Heart left ventricle (tissue), 16 donors: ENCODE measurements at regions not wholly inside any gene's neighbourhood (a gene's known extent, or its start where the extent isn't known, plus 50 kb on each side); places are given as distances from the start of the nearest gene placed in this dataset.

ENCODE experiments used
- ATAC-seq, 4 donors: fragments of 200-7000 bp; cut with Tn5 transposase; one replicate each; pipeline ENCODE4 v1.9.1; 2020 to 2022; ENCODE audit warnings: moderate library complexity in 4 of 4, mild to moderate bottlenecking in 3 of 4, moderate number of reproducible peaks in 1 of 4
- DNase-seq, 5 donors: peaks; one replicate each; pipeline ENCODE4 v3.0.0-alpha.2; 2020
- H3K27ac ChIP-seq, 12 donors: fragments of 200-600 bp; sonication (generic) in 4 of 12; one replicate each; pipeline versions ENCODE4 v1.5.0 to v1.8.0; 2016 to 2022; ENCODE audit warnings: mild to moderate bottlenecking in 2 of 12
- H3K27me3 ChIP-seq, 9 donors: fragments of 200-600 bp; sonication (generic) in 2 of 9; one replicate each; pipeline versions ENCODE4 v1.5.1 to v1.8.0; 2016 to 2022; ENCODE audit warnings: mild to moderate bottlenecking in 3 of 9
- H3K36me3 ChIP-seq, 9 donors: fragments of 200-600 bp; sonication (generic) in 2 of 9; one replicate each; pipeline versions ENCODE4 v1.5.0 to v1.8.0; 2018 to 2022; ENCODE audit warnings: mild to moderate bottlenecking in 2 of 9
- H3K4me1 ChIP-seq, 12 donors: fragments of 200-600 bp; sonication (generic) in 4 of 12; one replicate each; pipeline versions ENCODE4 v1.5.0 to v1.8.0; 2016 to 2022; ENCODE audit warnings: mild to moderate bottlenecking in 3 of 12
- H3K4me3 ChIP-seq, 12 donors: fragments of 200-600 bp; sonication (generic) in 4 of 12; one replicate each; pipeline versions ENCODE4 v1.5.0 to v1.8.0; 2017 to 2022; ENCODE audit warnings: mild to moderate bottlenecking in 9 of 12, moderate library complexity in 4 of 12
- H3K9me3 ChIP-seq, 12 donors: fragments of 200-600 bp; sonication (generic) in 4 of 12; one replicate each; pipeline versions ENCODE4 v1.5.0 to v1.8.0; 2016 to 2022; ENCODE audit warnings: mild to moderate bottlenecking in 1 of 12
- POLR2A ChIP-seq, 2 donors: fragments of 450-650 bp; IDR thresholded peaks; one replicate each; pipeline ENCODE4 v1.6.1; 2017; ENCODE audit warnings: antibody characterized with exemption in 2 of 2, mild to moderate bottlenecking in 2 of 2, moderate library complexity in 2 of 2
- WGBS, 4 donors: extraction: QIAGEN DNeasy Blood & Tissue Kit in 2 of 4; methylation state at CpG; one replicate each; pipeline versions ENCODE4 v1.1.5 to v1.1.7; 2013 to 2018; 5-methylcytosine and 5-hydroxymethylcytosine counted together
- intact Hi-C, 10 donors: fragments of 100-400 bp; cut with DNase I; formaldehyde crosslinking; loops; one replicate each; pipeline versions ENCODE4 v1.11.1 to v1.14.2; 2022
- TF ChIP-seq, protein P1 (sequence below), 12 donors: fragments of 200-600 bp; sonication (generic) in 4 of 12; IDR thresholded peaks; one replicate each; pipeline versions ENCODE4 v1.5.0 to v1.8.0; 2018 to 2022; ENCODE audit warnings: antibody characterized with exemption in 12 of 12, mild to moderate bottlenecking in 5 of 12
- donor health status: ischemic (EF 13 %, LVEDD 7.1; RV severe dilation, severe dysfunction).
- donor health status: healthy with polysubstance abuse.
- donor health status: DM: no; HTN: yes; CAD: no.
- donor health status: DM: no; HTN: no; CAD: no.
- donor health status: ischemic (EF 25% LVEDD 6.9; RV normal size, moderate dysfunction).
- donor health status: ischemic (EF 25% LVEDD 5.7; RV mildly dilated, moderate dysfunction).
- donor health status: healthy.
- donor health status: DM: yes; HTN: yes; CAD: no.
- donor health status: ischemic (EF 35%, LVEDD 5.7; RV mildly dilated, moderate dysfunction).
- donor health status: nonischemic (EF 11% LVEDD 7.7; RV severe dilation, severe dysfunction).
- donor health status: DM: yes; HTN: yes; CAD: no.
- donor health status: PGD.
- donor health status: ischemic (EF 29% LVEDD 5.4; RV normal size, mild dysfunction).
- donor health status: nonischemic (EF 23%, LVEDD 6.1; RV moderate dilation, normal function).

DNA sequence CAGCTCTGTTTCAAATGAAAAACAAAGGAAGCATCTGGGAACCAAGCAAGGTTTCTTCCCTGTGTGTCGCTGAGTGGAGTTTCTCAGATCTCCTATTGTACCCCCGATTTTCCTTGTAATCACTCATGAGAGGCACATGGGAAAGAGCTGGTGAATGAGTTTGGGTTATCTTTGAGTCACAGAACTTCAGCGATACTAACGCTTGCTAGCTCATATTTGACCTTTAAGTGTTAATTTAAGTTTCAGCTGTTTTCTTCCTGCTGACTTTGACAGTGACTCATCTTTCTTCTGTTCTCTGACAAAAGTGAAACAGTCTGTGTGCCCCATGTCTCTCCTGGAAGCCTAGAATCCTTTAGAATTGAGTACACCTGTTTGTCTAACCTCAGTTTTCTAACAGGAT lies 261.1 kb upstream of the RGS17 start:
- Histone ChIP-seq H3K36me3 (no peaks in the 10 kb centered on the region), H3K4me3 (no peak overlapping the region), H3K4me1 (no peaks in the 10 kb centered on the region), H3K9me3 (no peaks in the 10 kb centered on the region), H3K27me3 (no peaks in the 10 kb centered on the region), H3K27ac (no peak overlapping the region)
- DNase-seq (no peak), ATAC-seq (no peak)
- TF ChIP-seq, protein P1, sequence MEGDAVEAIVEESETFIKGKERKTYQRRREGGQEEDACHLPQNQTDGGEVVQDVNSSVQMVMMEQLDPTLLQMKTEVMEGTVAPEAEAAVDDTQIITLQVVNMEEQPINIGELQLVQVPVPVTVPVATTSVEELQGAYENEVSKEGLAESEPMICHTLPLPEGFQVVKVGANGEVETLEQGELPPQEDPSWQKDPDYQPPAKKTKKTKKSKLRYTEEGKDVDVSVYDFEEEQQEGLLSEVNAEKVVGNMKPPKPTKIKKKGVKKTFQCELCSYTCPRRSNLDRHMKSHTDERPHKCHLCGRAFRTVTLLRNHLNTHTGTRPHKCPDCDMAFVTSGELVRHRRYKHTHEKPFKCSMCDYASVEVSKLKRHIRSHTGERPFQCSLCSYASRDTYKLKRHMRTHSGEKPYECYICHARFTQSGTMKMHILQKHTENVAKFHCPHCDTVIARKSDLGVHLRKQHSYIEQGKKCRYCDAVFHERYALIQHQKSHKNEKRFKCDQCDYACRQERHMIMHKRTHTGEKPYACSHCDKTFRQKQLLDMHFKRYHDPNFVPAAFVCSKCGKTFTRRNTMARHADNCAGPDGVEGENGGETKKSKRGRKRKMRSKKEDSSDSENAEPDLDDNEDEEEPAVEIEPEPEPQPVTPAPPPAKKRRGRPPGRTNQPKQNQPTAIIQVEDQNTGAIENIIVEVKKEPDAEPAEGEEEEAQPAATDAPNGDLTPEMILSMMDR (IDR thresholded peaks at IDR 0.05), result no peak
- no peak for TF ChIP-seq POLR2A (IDR thresholded peaks at IDR 0.05)
- intact Hi-C loops, result no loop called here
- WGBS, 4 donors, result 58 to 70% (median 69%) methylated on average over 4 of the region's 4 CpGs

DNA sequence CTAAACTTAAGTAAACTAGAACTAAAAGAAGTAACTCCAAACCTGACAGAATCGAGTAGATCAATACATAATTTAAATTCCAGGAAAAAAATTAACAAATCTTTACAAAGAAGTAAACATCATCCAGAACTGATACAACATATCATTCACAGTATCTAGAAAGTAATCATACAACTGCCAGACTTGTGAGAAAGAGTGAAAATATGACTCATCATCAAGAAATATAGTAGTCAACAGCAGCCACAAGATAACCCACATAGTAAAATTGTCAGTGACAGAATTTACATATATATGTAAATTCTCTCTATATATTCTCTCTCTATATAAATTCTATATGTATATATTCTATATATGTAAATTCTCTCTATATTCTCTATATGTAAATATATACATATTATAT lies 242.8 kb upstream of the RGS17 start:
- no peak for ATAC-seq
- TF ChIP-seq, protein P1 (IDR thresholded peaks at IDR 0.05), result no peak
- TF ChIP-seq POLR2A (IDR thresholded peaks at IDR 0.05), result no peak
- 71 to 86% (median 74%) methylated on average over 1 of the region's 1 CpG for WGBS, 4 donors
- Histone ChIP-seq H3K27ac (no peak overlapping the region), H3K4me1 (no peaks in the 10 kb centered on the region), H3K36me3 (no peaks in the 10 kb centered on the region), H3K4me3 (no peak overlapping the region), H3K27me3 (no peaks in the 10 kb centered on the region), H3K9me3 (no peaks in the 10 kb centered on the region)
- DNase-seq, result no peak
- intact Hi-C loops, result no loop called here

DNA sequence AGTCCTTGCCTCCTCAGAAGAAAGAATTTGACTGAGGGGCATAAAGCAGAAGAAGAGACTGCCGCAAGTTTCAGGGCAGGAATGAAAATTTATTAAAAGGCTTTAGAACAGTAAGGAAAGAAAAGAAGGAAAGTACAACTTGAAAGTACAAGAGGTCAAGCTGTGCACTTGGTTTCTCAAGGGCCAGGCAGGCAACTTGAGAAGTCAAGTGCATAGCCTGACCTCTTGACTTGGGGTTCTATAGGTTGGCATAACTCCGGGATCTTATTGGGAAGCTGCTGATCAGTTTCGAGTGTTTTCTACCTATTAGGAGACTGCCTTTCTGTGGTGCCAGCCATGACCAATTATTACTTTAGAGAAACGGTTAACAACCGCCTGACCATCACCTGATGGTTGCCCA lies 237.0 kb upstream of the RGS17 start:
- Histone ChIP-seq H3K4me1 (no peaks in the 10 kb centered on the region), H3K27me3 (no peaks in the 10 kb centered on the region), H3K9me3 (peaks cover 0 to 6% (median 0%) of the 10 kb centered on the region in 12 donors), H3K36me3 (no peaks in the 10 kb centered on the region), H3K27ac (no peak overlapping the region), H3K4me3 (no peak overlapping the region)
- intact Hi-C loops, result no loop called here
- WGBS, 4 donors, result 73 to 90% (median 78%) methylated on average over 5 of the region's 5 CpGs
- no peak for DNase-seq
- no peak for ATAC-seq
- no peak for TF ChIP-seq POLR2A (IDR thresholded peaks at IDR 0.05)
- TF ChIP-seq, protein P1 (IDR thresholded peaks at IDR 0.05), result no peak

DNA sequence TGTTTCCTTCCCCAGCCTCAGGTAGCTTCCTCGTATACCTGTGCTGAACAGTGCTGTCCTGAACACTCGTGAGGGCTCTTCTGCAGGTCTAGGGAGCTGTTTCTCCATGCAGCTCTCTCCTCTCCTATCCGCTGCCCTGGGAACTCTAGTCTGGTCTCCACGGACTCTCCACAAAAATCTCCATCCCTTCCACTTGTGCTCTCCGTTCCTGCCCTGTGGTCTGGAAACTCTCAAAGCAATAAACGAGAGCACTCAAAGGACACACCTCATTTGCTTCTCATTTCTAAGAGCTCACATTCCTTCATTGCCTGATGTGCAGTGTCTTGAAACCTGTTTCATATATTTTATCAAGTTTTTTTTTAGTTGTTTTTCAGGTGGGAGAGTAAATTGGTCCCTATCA lies 235.9 kb upstream of the RGS17 start:
- Histone ChIP-seq H3K27me3 (no peaks in the 10 kb centered on the region), H3K27ac (no peak overlapping the region), H3K4me3 (no peak overlapping the region), H3K4me1 (no peaks in the 10 kb centered on the region), H3K36me3 (no peaks in the 10 kb centered on the region), H3K9me3 (peaks cover 0 to 8% (median 0%) of the 10 kb centered on the region in 12 donors)
- WGBS, 4 donors, result 72 to 77% (median 74%) methylated on average over 6 of the region's 6 CpGs
- intact Hi-C loops, result no loop called here
- no peak for DNase-seq
- TF ChIP-seq POLR2A (IDR thresholded peaks at IDR 0.05), result no peak
- TF ChIP-seq, protein P1 (IDR thresholded peaks at IDR 0.05), result no peak
- ATAC-seq, result no peak
